OCI-LY1 (cell line): ENCODE measurements at regions not wholly inside any gene's neighbourhood (a gene's known extent, or its start where the extent isn't known, plus 50 kb on each side); places are given as distances from the start of the nearest gene placed in this dataset.
"Not testable (repeated sequence)": the region's sequence is repeated elsewhere in the genome, so short reads cannot be mapped to it uniquely, and the experiment has no call there.

ENCODE experiments used
- H2AFZ ChIP-seq: fragments of 200-600 bp; sonication (generic), shearing (Covaris generic); 2 replicates; pipeline ENCODE4 v1.6.0; 2014; ENCODE audit warnings: antibody characterized with exemption, mild to moderate bottlenecking, low read length
- H3F3A ChIP-seq: fragments of 200-600 bp; sonication (generic), shearing (Covaris generic); 2 replicates; pipeline ENCODE4 v1.6.0; 2014; ENCODE audit warnings: mild to moderate bottlenecking, antibody characterized with exemption, low read length, moderate library complexity; ENCODE audit not compliant: insufficient read depth
- H3K27ac ChIP-seq: fragments of 200-600 bp; sonication (generic); 2 replicates; pipeline ENCODE4 v1.5.1; 2014; ENCODE audit warnings: low read length, mixed run types, mild to moderate bottlenecking, low read depth; ENCODE audit not compliant: poor library complexity, severe bottlenecking
- H3K27me3 ChIP-seq: fragments of 200-600 bp; sonication (generic); 2 replicates; pipeline ENCODE4 v1.6.0; 2014; ENCODE audit warnings: antibody characterized with exemption, mild to moderate bottlenecking, low read length, moderate library complexity; ENCODE audit not compliant: insufficient read depth
- H3K36me3 ChIP-seq: fragments of 200-600 bp; sonication (generic); 2 replicates; pipeline ENCODE4 v1.6.1; 2014; ENCODE audit warnings: mild to moderate bottlenecking, antibody characterized with exemption, low read length, moderate library complexity, mixed read lengths; ENCODE audit not compliant: insufficient read depth
- H3K4me1 ChIP-seq: fragments of 200-600 bp; sonication (generic); 2 replicates; pipeline ENCODE4 v1.5.1; 2014; ENCODE audit warnings: mild to moderate bottlenecking, low read length, moderate library complexity; ENCODE audit not compliant: insufficient read depth, severe bottlenecking
- H3K4me2 ChIP-seq: fragments of 200-600 bp; sonication (generic), shearing (Covaris generic); 2 replicates; pipeline ENCODE4 v1.6.1; 2014; ENCODE audit warnings: low read length
- H3K4me3 ChIP-seq: fragments of 200-600 bp; sonication (generic); 2 replicates; pipeline ENCODE4 v1.5.1; 2014; ENCODE audit warnings: low read length, low read depth, mild to moderate bottlenecking, mixed read lengths; ENCODE audit not compliant: poor library complexity, severe bottlenecking
- H3K79me2 ChIP-seq: fragments of 200-600 bp; shearing (Covaris generic); 2 replicates; pipeline ENCODE4 v1.6.1; 2016; ENCODE audit warnings: mixed run types, low read length, mixed read lengths; ENCODE audit not compliant: insufficient read depth
- H3K9ac ChIP-seq: fragments of 200-600 bp; sonication (generic), shearing (Covaris generic); 2 replicates; pipeline ENCODE4 v1.6.1; 2014; ENCODE audit warnings: mild to moderate bottlenecking, low read length, mixed read lengths
- H3K9me2 ChIP-seq: fragments of 200-600 bp; sonication (generic), shearing (Covaris generic); 2 replicates; pipeline ENCODE4 v1.6.1; 2014; ENCODE audit warnings: low read depth, mild to moderate bottlenecking, low read length, mixed read lengths
- H3K9me3 ChIP-seq: fragments of 200-600 bp; shearing (Covaris generic); 2 replicates; pipeline ENCODE4 v1.6.1; 2014; ENCODE audit warnings: low read length, mixed read lengths
- H4K20me1 ChIP-seq: fragments of 200-600 bp; sonication (generic), shearing (Covaris generic); 2 replicates; pipeline ENCODE4 v1.6.0; 2016; ENCODE audit warnings: mild to moderate bottlenecking, low read length; ENCODE audit not compliant: insufficient read depth
- EZH2 ChIP-seq: fragments of 200-600 bp; sonication (generic), shearing (Covaris generic); IDR thresholded peaks from 2 replicates; pipeline ENCODE4 v1.8.0; 2017; ENCODE audit warnings: borderline replicate concordance, mixed run types, mild to moderate bottlenecking, antibody characterized with exemption, low read length, moderate library complexity, mixed read lengths
- TF ChIP-seq, protein P1 (sequence below): fragments of 200-600 bp; sonication (generic), shearing (Covaris generic); IDR thresholded peaks from 2 replicates; pipeline ENCODE4 v1.5.1; 2017; ENCODE audit warnings: mild to moderate bottlenecking, antibody characterized with exemption, low read length, moderate library complexity, mixed read lengths

DNA sequence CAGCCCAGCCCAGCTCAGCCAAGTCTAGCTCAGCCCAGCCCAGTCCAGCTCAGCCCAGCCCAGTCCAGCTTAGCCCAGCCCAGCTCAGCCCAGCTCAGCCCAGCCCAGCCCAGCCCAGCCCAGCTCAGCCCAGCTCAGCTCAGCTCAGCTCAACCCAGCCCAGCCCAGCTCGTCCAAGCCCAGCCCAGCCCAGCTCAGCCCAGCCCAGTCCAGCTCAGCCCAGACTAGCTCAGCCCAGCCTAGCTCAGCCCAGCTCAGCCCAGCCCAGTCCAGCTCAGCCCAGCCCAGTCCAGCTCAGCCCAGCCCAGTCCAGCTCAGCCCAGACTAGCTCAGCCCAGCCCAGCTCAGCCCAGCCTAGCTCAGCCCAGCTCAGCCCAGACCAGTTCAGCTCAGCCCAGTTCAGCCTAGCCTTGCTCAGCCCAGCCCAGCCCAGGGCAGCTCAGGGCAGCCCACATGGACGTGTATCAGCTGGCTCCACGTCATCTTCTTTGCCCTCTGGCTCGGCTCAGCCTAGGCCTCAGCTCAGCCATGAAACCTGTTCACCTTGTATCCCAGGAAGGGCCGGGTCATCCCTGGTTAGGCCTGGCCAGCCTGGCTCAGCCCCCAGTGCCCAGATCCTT is 185.6 kb downstream of the TMEM121 start:
- TF ChIP-seq, protein P1, sequence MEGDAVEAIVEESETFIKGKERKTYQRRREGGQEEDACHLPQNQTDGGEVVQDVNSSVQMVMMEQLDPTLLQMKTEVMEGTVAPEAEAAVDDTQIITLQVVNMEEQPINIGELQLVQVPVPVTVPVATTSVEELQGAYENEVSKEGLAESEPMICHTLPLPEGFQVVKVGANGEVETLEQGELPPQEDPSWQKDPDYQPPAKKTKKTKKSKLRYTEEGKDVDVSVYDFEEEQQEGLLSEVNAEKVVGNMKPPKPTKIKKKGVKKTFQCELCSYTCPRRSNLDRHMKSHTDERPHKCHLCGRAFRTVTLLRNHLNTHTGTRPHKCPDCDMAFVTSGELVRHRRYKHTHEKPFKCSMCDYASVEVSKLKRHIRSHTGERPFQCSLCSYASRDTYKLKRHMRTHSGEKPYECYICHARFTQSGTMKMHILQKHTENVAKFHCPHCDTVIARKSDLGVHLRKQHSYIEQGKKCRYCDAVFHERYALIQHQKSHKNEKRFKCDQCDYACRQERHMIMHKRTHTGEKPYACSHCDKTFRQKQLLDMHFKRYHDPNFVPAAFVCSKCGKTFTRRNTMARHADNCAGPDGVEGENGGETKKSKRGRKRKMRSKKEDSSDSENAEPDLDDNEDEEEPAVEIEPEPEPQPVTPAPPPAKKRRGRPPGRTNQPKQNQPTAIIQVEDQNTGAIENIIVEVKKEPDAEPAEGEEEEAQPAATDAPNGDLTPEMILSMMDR: no peak
- TF ChIP-seq EZH2: no peak
- no peaks in the 10 kb centered on the region for H4K20me1 ChIP-seq
- H3K9me3 ChIP-seq: no peaks in the 10 kb centered on the region
- no peaks in the 10 kb centered on the region for H3K36me3 ChIP-seq
- H3K27me3 ChIP-seq: no peaks in the 10 kb centered on the region
- H2AFZ ChIP-seq: no peak overlapping the region
- H3K4me2 ChIP-seq: no peak overlapping the region
- H3K79me2 ChIP-seq: no peaks in the 10 kb centered on the region
- H3K4me1 ChIP-seq: peaks cover 14% of the 10 kb centered on the region
- H3K9ac ChIP-seq: peak overlapping the region; percentile 49; the same call in 1 of the 2 replicates
- H3K9me2 ChIP-seq: no peaks in the 10 kb centered on the region
- peak overlapping the region; percentile 65 for H3K27ac ChIP-seq
- peak overlapping the region; percentile 52 for H3K4me3 ChIP-seq
- H3F3A ChIP-seq: no peaks in the 10 kb centered on the region

- peak overlapping the region; percentile 52 for H3K4me3 ChIP-seq
- peaks cover 10% of the 10 kb centered on the region for H3K4me1 ChIP-seq
- not testable (repeated sequence) for H3K36me3 ChIP-seq, H4K20me1 ChIP-seq, H3F3A ChIP-seq, H3K79me2 ChIP-seq, H2AFZ ChIP-seq, H3K4me2 ChIP-seq, H3K9me2 ChIP-seq, H3K27me3 ChIP-seq, H3K9me3 ChIP-seq
- peak overlapping the region; percentile 65 for H3K27ac ChIP-seq
- H3K9ac ChIP-seq: peak overlapping the region; percentile 49; the same call in 1 of the 2 replicates
Measured at GRCh38 chr14:105712670-105713069, 186.3 kb downstream of the TMEM121 start.

- not testable (repeated sequence) for H3K36me3 ChIP-seq, H3K4me2 ChIP-seq, H3K27me3 ChIP-seq, H3K4me1 ChIP-seq, H3K9me2 ChIP-seq, H2AFZ ChIP-seq, H4K20me1 ChIP-seq, H3K79me2 ChIP-seq, H3F3A ChIP-seq, H3K9me3 ChIP-seq
- peak overlapping the region; percentile 52 for H3K4me3 ChIP-seq
- H3K9ac ChIP-seq: peak overlapping the region; percentile 50; the same call in 1 of the 2 replicates
- peak overlapping the region; percentile 66 for H3K27ac ChIP-seq
Measured at GRCh38 chr14:105713160-105713559, 186.8 kb downstream of the TMEM121 start.

- H2AFZ ChIP-seq, H4K20me1 ChIP-seq, H3K4me2 ChIP-seq, H3K9me3 ChIP-seq, H3K27me3 ChIP-seq, H3K9ac ChIP-seq, H3F3A ChIP-seq, H3K9me2 ChIP-seq, H3K27ac ChIP-seq, H3K36me3 ChIP-seq, H3K79me2 ChIP-seq, H3K4me3 ChIP-seq, H3K4me1 ChIP-seq: not testable (repeated sequence)
Measured at GRCh38 chr14:105713836-105714235, 187.5 kb downstream of the TMEM121 start.

- H3K9ac ChIP-seq, H4K20me1 ChIP-seq, H3F3A ChIP-seq, H2AFZ ChIP-seq, H3K4me1 ChIP-seq, H3K4me3 ChIP-seq, H3K79me2 ChIP-seq, H3K27me3 ChIP-seq, H3K4me2 ChIP-seq, H3K9me2 ChIP-seq, H3K9me3 ChIP-seq, H3K36me3 ChIP-seq: not testable (repeated sequence)
- H3K27ac ChIP-seq: peak overlapping the region; percentile 64
Measured at GRCh38 chr14:105718787-105719186, 192.4 kb downstream of the TMEM121 start.

DNA sequence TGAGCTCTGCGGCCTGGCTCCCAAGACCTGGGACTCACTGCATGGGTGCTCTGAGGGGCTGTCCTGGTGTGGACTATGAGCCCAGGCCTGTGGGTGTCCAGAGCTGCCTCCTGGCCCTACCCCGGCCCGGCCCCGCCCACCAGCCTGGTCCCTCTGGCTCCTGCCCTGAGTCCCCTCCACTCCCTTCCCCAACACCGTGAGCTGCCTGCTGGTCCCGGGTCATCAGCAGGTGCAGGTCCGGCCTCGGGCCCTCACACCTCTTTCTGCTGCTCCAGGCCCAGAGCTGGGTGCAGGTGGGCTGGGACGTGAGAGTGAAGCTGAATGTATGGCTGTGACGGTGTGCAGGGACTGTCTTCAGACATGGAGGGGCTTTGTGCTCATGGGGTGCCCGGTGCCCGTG is 193.7 kb downstream of the TMEM121 start:
- not testable (repeated sequence) for H3K79me2 ChIP-seq, H4K20me1 ChIP-seq, H3K9me2 ChIP-seq, H3K36me3 ChIP-seq, H3K27me3 ChIP-seq, H2AFZ ChIP-seq, H3F3A ChIP-seq, H3K4me2 ChIP-seq, H3K4me3 ChIP-seq, H3K9me3 ChIP-seq, H3K4me1 ChIP-seq
- Histone ChIP-seq H3K27ac (peak overlapping the region; percentile 63), H3K9ac (peak overlapping the region; percentile 39; the same call in 1 of the 2 replicates)
